ENCODE measurements at regions not wholly inside any gene's neighbourhood (a gene's known extent, or its start where the extent isn't known, plus 50 kb on each side); places are given as distances from the start of the nearest gene placed in this dataset.

GRCh38 chr4:156243015-156243414 lies 289.3 kb upstream of the CTSO start:
- Mint-ChIP-seq H3K36me3 (ENCODE audit: low read depth) (no peaks in the 10 kb centered on the region), H3K4me1 (ENCODE audit: low read depth) (no peaks in the 10 kb centered on the region), H3K9me3 (no peaks in the 10 kb centered on the region), H3K27ac (no peak overlapping the region), H3K27me3 (ENCODE audit: low read depth) (no peaks in the 10 kb centered on the region), H3K4me3 (no peak overlapping the region)
- CTCF ChIA-PET, result no interaction called here
- no peak for DNase-seq
- intact Hi-C loops (cut with micrococcal nuclease), result no loop called here

DNA sequence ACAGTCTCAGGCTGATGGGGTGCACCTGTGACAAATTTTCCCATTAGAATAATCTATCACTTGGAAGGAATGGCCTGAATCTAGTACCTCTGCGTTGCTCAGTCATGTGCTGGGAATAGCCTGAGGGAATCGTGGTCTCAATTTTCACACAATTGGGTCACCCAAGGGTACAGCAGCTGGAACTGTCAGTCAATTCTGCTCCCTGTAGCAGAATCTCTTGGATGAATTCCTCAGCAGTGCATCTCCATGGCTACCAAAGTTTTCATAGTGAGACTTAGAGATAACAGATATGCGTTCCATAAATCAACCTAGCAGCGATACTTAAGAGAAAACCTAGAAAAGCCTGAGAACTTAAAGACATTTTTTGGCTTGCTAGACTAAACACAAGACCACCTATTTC lies 288.7 kb upstream of the CTSO start:
- DNase-seq, result no peak
- Mint-ChIP-seq H3K27ac (no peak overlapping the region), H3K9me3 (peaks cover 2% of the 10 kb centered on the region), H3K36me3 (ENCODE audit: low read depth) (no peaks in the 10 kb centered on the region), H3K4me3 (no peak overlapping the region), H3K27me3 (ENCODE audit: low read depth) (no peaks in the 10 kb centered on the region), H3K4me1 (ENCODE audit: low read depth) (no peaks in the 10 kb centered on the region)
- CTCF ChIA-PET, result no interaction called here
- intact Hi-C loops (cut with micrococcal nuclease), result no loop called here

- no peaks in the 10 kb centered on the region for H3K27me3 Mint-ChIP-seq (ENCODE audit: low read depth)
- no peak overlapping the region for H3K27ac Mint-ChIP-seq
- H3K4me3 Mint-ChIP-seq, result no peak overlapping the region
- CTCF ChIA-PET, result interaction anchor here (1.2 kb wide), 1 partner anchor 34 kb away, joined by 3 read pairs; no protein-coding TSS in a partner anchor
- no peaks in the 10 kb centered on the region for H3K36me3 Mint-ChIP-seq (ENCODE audit: low read depth)
- H3K4me1 Mint-ChIP-seq (ENCODE audit: low read depth), result no peaks in the 10 kb centered on the region
- DNase-seq, result no peak
- intact Hi-C loops (cut with micrococcal nuclease), result no loop called here
- H3K9me3 Mint-ChIP-seq, result peaks cover 2% of the 10 kb centered on the region
Observed at GRCh38 chr4:156241896-156242295, 288.2 kb upstream of the CTSO start.

- Mint-ChIP-seq H3K36me3 (ENCODE audit: low read depth) (no peaks in the 10 kb centered on the region), H3K9me3 (peaks cover 2% of the 10 kb centered on the region), H3K4me3 (no peak overlapping the region), H3K27me3 (ENCODE audit: low read depth) (no peaks in the 10 kb centered on the region), H3K27ac (no peak overlapping the region), H3K4me1 (ENCODE audit: low read depth) (no peaks in the 10 kb centered on the region)
- intact Hi-C loops (cut with micrococcal nuclease), result no loop called here
- CTCF ChIA-PET, result no interaction called here
- no peak for DNase-seq
Observed at GRCh38 chr4:156238171-156238570, 284.5 kb upstream of the CTSO start.

GRCh38 chr4:156237231-156237630 lies 283.6 kb upstream of the CTSO start:
- no peak overlapping the region for H3K4me3 Mint-ChIP-seq
- CTCF ChIA-PET, result no interaction called here
- peaks cover 2% of the 10 kb centered on the region for H3K9me3 Mint-ChIP-seq
- no peaks in the 10 kb centered on the region for H3K27me3 Mint-ChIP-seq (ENCODE audit: low read depth)
- H3K36me3 Mint-ChIP-seq (ENCODE audit: low read depth), result no peaks in the 10 kb centered on the region
- H3K27ac Mint-ChIP-seq, result no peak overlapping the region
- no peaks in the 10 kb centered on the region for H3K4me1 Mint-ChIP-seq (ENCODE audit: low read depth)
- no peak for DNase-seq
- intact Hi-C loops (cut with micrococcal nuclease), result no loop called here

GRCh38 chr4:156230176-156230575 lies 276.5 kb upstream of the CTSO start:
- Mint-ChIP-seq H3K4me1 (ENCODE audit: low read depth) (no peaks in the 10 kb centered on the region), H3K27me3 (ENCODE audit: low read depth) (no peaks in the 10 kb centered on the region), H3K4me3 (no peak overlapping the region), H3K9me3 (no peaks in the 10 kb centered on the region), H3K36me3 (ENCODE audit: low read depth) (no peaks in the 10 kb centered on the region), H3K27ac (no peak overlapping the region)
- CTCF ChIA-PET, result no interaction called here
- intact Hi-C loops (cut with micrococcal nuclease), result no loop called here
- no peak for DNase-seq

GRCh38 chr4:156228676-156229075 lies 275.0 kb upstream of the CTSO start:
- H3K27me3 Mint-ChIP-seq (ENCODE audit: low read depth), result no peaks in the 10 kb centered on the region
- no peak overlapping the region for H3K4me3 Mint-ChIP-seq
- H3K27ac Mint-ChIP-seq, result no peak overlapping the region
- CTCF ChIA-PET, result no interaction called here
- no peaks in the 10 kb centered on the region for H3K4me1 Mint-ChIP-seq (ENCODE audit: low read depth)
- intact Hi-C loops (cut with micrococcal nuclease), result no loop called here
- DNase-seq, result no peak
- H3K9me3 Mint-ChIP-seq, result no peaks in the 10 kb centered on the region
- no peaks in the 10 kb centered on the region for H3K36me3 Mint-ChIP-seq (ENCODE audit: low read depth)

GRCh38 chr4:156227321-156227720 lies 273.7 kb upstream of the CTSO start:
- H3K27me3 Mint-ChIP-seq (ENCODE audit: low read depth), result no peaks in the 10 kb centered on the region
- intact Hi-C loops (cut with micrococcal nuclease), result no loop called here
- no peaks in the 10 kb centered on the region for H3K36me3 Mint-ChIP-seq (ENCODE audit: low read depth)
- no peaks in the 10 kb centered on the region for H3K9me3 Mint-ChIP-seq
- CTCF ChIA-PET, result no interaction called here
- no peak for DNase-seq
- H3K4me3 Mint-ChIP-seq, result no peak overlapping the region
- H3K27ac Mint-ChIP-seq, result no peak overlapping the region
- H3K4me1 Mint-ChIP-seq (ENCODE audit: low read depth), result no peaks in the 10 kb centered on the region

- CTCF ChIA-PET, result no interaction called here
- DNase-seq, result no peak
- H3K4me1 Mint-ChIP-seq (ENCODE audit: low read depth), result no peaks in the 10 kb centered on the region
- no peak overlapping the region for H3K4me3 Mint-ChIP-seq
- H3K27me3 Mint-ChIP-seq (ENCODE audit: low read depth), result no peaks in the 10 kb centered on the region
- intact Hi-C loops (cut with micrococcal nuclease), result no loop called here
- no peaks in the 10 kb centered on the region for H3K36me3 Mint-ChIP-seq (ENCODE audit: low read depth)
- H3K27ac Mint-ChIP-seq, result no peak overlapping the region
- H3K9me3 Mint-ChIP-seq, result no peaks in the 10 kb centered on the region
Observed at GRCh38 chr4:156223985-156224384, 270.3 kb upstream of the CTSO start.

DNA sequence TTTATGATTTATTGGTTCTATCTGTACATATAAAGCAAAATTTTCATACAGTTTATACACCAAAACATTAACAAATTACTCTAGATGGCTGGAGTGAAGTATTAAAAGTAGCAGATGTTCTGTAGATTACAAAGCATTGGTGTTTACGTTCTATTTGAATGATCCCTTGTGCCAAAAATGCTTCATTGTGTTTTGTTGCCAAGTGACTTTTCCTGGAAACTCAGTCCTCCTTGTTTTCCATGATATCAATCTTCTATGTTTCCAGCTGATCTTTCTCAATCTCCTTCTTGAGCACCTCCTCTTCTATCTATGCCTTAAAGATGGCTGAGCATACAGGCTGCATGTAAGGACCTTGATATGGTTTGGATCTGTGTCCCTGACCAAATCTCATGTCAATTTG lies 263.6 kb upstream of the CTSO start:
- no peak for DNase-seq
- no peaks in the 10 kb centered on the region for H3K27me3 Mint-ChIP-seq (ENCODE audit: low read depth)
- H3K27ac Mint-ChIP-seq, result no peak overlapping the region
- H3K4me1 Mint-ChIP-seq (ENCODE audit: low read depth), result no peaks in the 10 kb centered on the region
- CTCF ChIA-PET, result no interaction called here
- H3K36me3 Mint-ChIP-seq (ENCODE audit: low read depth), result no peaks in the 10 kb centered on the region
- intact Hi-C loops (cut with micrococcal nuclease), result no loop called here
- no peak overlapping the region for H3K4me3 Mint-ChIP-seq
- H3K9me3 Mint-ChIP-seq, result no peaks in the 10 kb centered on the region

DNA sequence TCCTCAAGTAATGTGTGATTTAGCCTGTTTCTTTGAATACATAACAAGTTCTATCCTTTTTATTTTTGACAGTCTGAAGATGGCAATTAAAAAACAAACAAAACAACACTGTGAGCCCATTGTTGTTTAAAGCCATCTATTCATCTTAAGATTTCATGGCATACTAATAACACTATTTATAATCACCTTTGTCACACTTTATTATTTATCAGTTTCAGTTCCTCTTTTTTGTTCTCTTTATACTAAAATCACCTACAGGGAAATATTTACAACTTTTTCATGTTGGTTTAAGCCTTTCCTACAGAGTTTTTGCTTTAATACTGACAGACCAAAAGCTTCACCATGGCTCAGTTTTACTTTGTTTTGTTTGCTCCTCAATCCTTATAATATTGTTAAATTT lies 247.4 kb upstream of the CTSO start:
- Mint-ChIP-seq H3K27ac (no peak overlapping the region), H3K36me3 (ENCODE audit: low read depth) (no peaks in the 10 kb centered on the region), H3K9me3 (no peaks in the 10 kb centered on the region), H3K27me3 (ENCODE audit: low read depth) (no peaks in the 10 kb centered on the region), H3K4me3 (no peak overlapping the region), H3K4me1 (ENCODE audit: low read depth) (no peaks in the 10 kb centered on the region)
- DNase-seq, result no peak
- CTCF ChIA-PET, result no interaction called here
- intact Hi-C loops (cut with micrococcal nuclease), result no loop called here

DNA sequence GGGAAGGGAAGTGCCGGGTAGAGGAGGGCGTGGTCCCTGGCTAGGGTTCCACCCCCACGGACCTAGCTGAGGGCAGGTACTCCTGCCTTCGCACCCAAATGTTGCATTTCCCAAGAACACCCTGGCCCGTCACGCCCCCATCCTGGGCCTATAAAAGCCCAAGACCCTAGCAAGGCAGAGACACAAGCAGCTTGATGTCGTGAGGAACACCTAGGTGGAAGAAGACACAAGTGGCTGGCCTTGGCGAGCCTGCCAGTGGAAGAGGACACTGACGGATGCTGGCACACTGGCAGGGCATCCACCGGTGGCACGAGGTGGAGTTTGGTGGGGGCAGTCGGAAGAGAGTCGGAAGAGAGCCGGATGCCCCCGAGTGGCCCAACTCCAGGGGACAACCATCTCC lies 244.8 kb upstream of the CTSO start:
- CTCF ChIA-PET, result no interaction called here
- Mint-ChIP-seq H3K4me3 (no peak overlapping the region), H3K9me3 (no peaks in the 10 kb centered on the region), H3K27me3 (ENCODE audit: low read depth) (no peaks in the 10 kb centered on the region), H3K27ac (no peak overlapping the region), H3K36me3 (ENCODE audit: low read depth) (no peaks in the 10 kb centered on the region), H3K4me1 (ENCODE audit: low read depth) (no peaks in the 10 kb centered on the region)
- intact Hi-C loops (cut with micrococcal nuclease), result no loop called here
- no peak for DNase-seq

- Mint-ChIP-seq H3K4me1 (ENCODE audit: low read depth) (no peaks in the 10 kb centered on the region), H3K9me3 (no peaks in the 10 kb centered on the region), H3K27me3 (ENCODE audit: low read depth) (no peaks in the 10 kb centered on the region), H3K4me3 (no peak overlapping the region), H3K36me3 (ENCODE audit: low read depth) (no peaks in the 10 kb centered on the region), H3K27ac (no peak overlapping the region)
- intact Hi-C loops (cut with micrococcal nuclease), result no loop called here
- CTCF ChIA-PET, result no interaction called here
- no peak for DNase-seq
Observed at GRCh38 chr4:156197216-156197615, 243.6 kb upstream of the CTSO start.

GRCh38 chr4:156196722-156197121 lies 243.1 kb upstream of the CTSO start:
- H3K27ac Mint-ChIP-seq, result no peak overlapping the region
- H3K4me3 Mint-ChIP-seq, result no peak overlapping the region
- H3K36me3 Mint-ChIP-seq (ENCODE audit: low read depth), result no peaks in the 10 kb centered on the region
- DNase-seq, result no peak
- CTCF ChIA-PET, result no interaction called here
- intact Hi-C loops (cut with micrococcal nuclease), result no loop called here
- no peaks in the 10 kb centered on the region for H3K27me3 Mint-ChIP-seq (ENCODE audit: low read depth)
- H3K9me3 Mint-ChIP-seq, result no peaks in the 10 kb centered on the region
- no peaks in the 10 kb centered on the region for H3K4me1 Mint-ChIP-seq (ENCODE audit: low read depth)
